ENCODE measurements at regions not wholly inside any gene's neighbourhood (a gene's known extent, or its start where the extent isn't known, plus 50 kb on each side); places are given as distances from the start of the nearest gene placed in this dataset.
A peak's percentile ranks its signal among the peaks of the same experiment; 100 is the strongest.

DNA sequence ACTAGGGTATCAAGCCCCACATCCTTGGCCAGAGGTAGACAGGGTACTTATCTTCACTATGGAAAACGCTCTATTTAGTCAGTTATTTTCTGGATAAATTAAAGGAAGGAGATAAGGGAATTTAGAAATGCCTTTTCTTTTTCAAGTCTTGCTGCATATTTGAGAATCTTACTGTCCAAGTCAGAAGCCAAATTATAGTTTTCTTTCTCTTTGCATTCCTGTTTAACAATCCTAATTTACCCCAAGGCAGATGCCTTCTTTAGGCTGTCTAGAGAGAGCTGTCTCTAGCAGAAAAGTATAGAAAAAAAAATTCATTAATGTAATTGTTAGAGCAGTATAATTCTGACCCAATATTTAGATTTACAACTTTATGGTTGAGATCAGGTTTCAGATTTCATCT is 64.4 kb upstream of the TBC1D5 start:
- no peaks in the 10 kb centered on the region for H3K27me3 ChIP-seq (ENCODE audit: insufficient read depth, low read length)
- no peak overlapping the region for H3K4me3 ChIP-seq (ENCODE audit: low read depth, low read length)
- H3K36me3 ChIP-seq (ENCODE audit: insufficient read depth, low read length): no peaks in the 10 kb centered on the region
- peaks cover 19% of the 10 kb centered on the region for H3K4me1 ChIP-seq (ENCODE audit: control insufficient read depth, insufficient read depth, low read length, unreplicated experiment)
- no peak overlapping the region for H2AFZ ChIP-seq (ENCODE audit: low read length, unreplicated experiment)
- H3K79me2 ChIP-seq (ENCODE audit: control insufficient read depth, insufficient read depth, low read length, unreplicated experiment): no peaks in the 10 kb centered on the region
- no peak overlapping the region for H3K27ac ChIP-seq (ENCODE audit: low read depth, low read length)

GRCh38 chr3:17806201-17806600 is 63.8 kb upstream of the TBC1D5 start:
- Histone ChIP-seq H3K4me1 (ENCODE audit: control insufficient read depth, insufficient read depth, low read length, unreplicated experiment) (peaks cover 20% of the 10 kb centered on the region), H3K27ac (ENCODE audit: low read depth, low read length) (no peak overlapping the region), H3K27me3 (ENCODE audit: insufficient read depth, low read length) (no peaks in the 10 kb centered on the region), H2AFZ (ENCODE audit: low read length, unreplicated experiment) (no peak overlapping the region), H3K4me3 (ENCODE audit: low read depth, low read length) (no peak overlapping the region), H3K36me3 (ENCODE audit: insufficient read depth, low read length) (no peaks in the 10 kb centered on the region), H3K79me2 (ENCODE audit: control insufficient read depth, insufficient read depth, low read length, unreplicated experiment) (no peaks in the 10 kb centered on the region)

DNA sequence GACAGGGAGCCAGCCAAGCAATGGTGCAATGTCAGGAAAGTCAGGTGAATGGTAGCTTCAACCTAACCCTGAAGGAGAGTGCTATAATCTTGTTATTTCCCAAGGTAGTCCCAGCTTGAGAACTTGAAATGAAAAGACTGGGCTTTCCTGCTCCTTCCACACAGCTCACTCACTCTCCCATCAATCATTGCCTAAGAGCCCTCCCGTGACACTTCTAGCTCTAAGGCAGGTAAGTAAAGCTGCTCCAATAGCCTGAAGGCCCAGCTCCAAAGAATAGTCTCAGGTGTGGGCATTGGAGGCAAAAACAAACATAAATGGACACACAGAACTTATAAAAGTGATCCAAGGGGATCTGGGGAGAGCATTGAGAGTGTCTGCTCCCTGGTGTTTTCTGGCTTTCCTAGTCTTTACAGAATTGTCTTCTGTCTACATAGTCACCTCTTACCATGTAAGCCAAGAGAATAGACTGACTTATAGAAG is 63.1 kb upstream of the TBC1D5 start:
- H2AFZ ChIP-seq (ENCODE audit: low read length, unreplicated experiment): no peak overlapping the region
- H3K4me3 ChIP-seq (ENCODE audit: low read depth, low read length): no peak overlapping the region
- H3K27ac ChIP-seq (ENCODE audit: low read depth, low read length): no peak overlapping the region
- H3K79me2 ChIP-seq (ENCODE audit: control insufficient read depth, insufficient read depth, low read length, unreplicated experiment): no peaks in the 10 kb centered on the region
- peaks cover 20% of the 10 kb centered on the region for H3K4me1 ChIP-seq (ENCODE audit: control insufficient read depth, insufficient read depth, low read length, unreplicated experiment)
- no peaks in the 10 kb centered on the region for H3K36me3 ChIP-seq (ENCODE audit: insufficient read depth, low read length)
- H3K27me3 ChIP-seq (ENCODE audit: insufficient read depth, low read length): no peaks in the 10 kb centered on the region

GRCh38 chr3:17802950-17803349 is 60.5 kb upstream of the TBC1D5 start:
- Histone ChIP-seq H3K4me1 (ENCODE audit: control insufficient read depth, insufficient read depth, low read length, unreplicated experiment) (peaks cover 18% of the 10 kb centered on the region), H3K36me3 (ENCODE audit: insufficient read depth, low read length) (no peaks in the 10 kb centered on the region), H2AFZ (ENCODE audit: low read length, unreplicated experiment) (no peak overlapping the region), H3K79me2 (ENCODE audit: control insufficient read depth, insufficient read depth, low read length, unreplicated experiment) (no peaks in the 10 kb centered on the region), H3K27ac (ENCODE audit: low read depth, low read length) (no peak overlapping the region), H3K27me3 (ENCODE audit: insufficient read depth, low read length) (no peaks in the 10 kb centered on the region), H3K4me3 (ENCODE audit: low read depth, low read length) (no peak overlapping the region)

- Histone ChIP-seq H3K27ac (ENCODE audit: low read depth, low read length) (no peak overlapping the region; the same call in 1 of the 2 replicates), H3K36me3 (ENCODE audit: insufficient read depth, low read length) (no peaks in the 10 kb centered on the region), H3K27me3 (ENCODE audit: insufficient read depth, low read length) (no peaks in the 10 kb centered on the region), H3K4me3 (ENCODE audit: low read depth, low read length) (no peak overlapping the region), H3K79me2 (ENCODE audit: control insufficient read depth, insufficient read depth, low read length, unreplicated experiment) (no peaks in the 10 kb centered on the region), H2AFZ (ENCODE audit: low read length, unreplicated experiment) (no peak overlapping the region), H3K4me1 (ENCODE audit: control insufficient read depth, insufficient read depth, low read length, unreplicated experiment) (peaks cover 19% of the 10 kb centered on the region)
Observed at GRCh38 chr3:17801131-17801530, 58.7 kb upstream of the TBC1D5 start.

- Histone ChIP-seq H3K4me1 (ENCODE audit: control insufficient read depth, insufficient read depth, low read length, unreplicated experiment) (peaks cover 27% of the 10 kb centered on the region), H2AFZ (ENCODE audit: low read length, unreplicated experiment) (peak overlapping the region; percentile 66), H3K36me3 (ENCODE audit: insufficient read depth, low read length) (no peaks in the 10 kb centered on the region), H3K27me3 (ENCODE audit: insufficient read depth, low read length) (no peaks in the 10 kb centered on the region), H3K79me2 (ENCODE audit: control insufficient read depth, insufficient read depth, low read length, unreplicated experiment) (no peaks in the 10 kb centered on the region), H3K4me3 (ENCODE audit: low read depth, low read length) (no peak overlapping the region), H3K27ac (ENCODE audit: low read depth, low read length) (peak overlapping the region; percentile 58)
Observed at GRCh38 chr3:17800232-17800631, 57.8 kb upstream of the TBC1D5 start.

- Histone ChIP-seq H3K4me3 (ENCODE audit: low read depth, low read length) (no peak overlapping the region), H3K36me3 (ENCODE audit: insufficient read depth, low read length) (no peaks in the 10 kb centered on the region), H3K27ac (ENCODE audit: low read depth, low read length) (no peak overlapping the region), H2AFZ (ENCODE audit: low read length, unreplicated experiment) (no peak overlapping the region), H3K27me3 (ENCODE audit: insufficient read depth, low read length) (no peaks in the 10 kb centered on the region), H3K4me1 (ENCODE audit: control insufficient read depth, insufficient read depth, low read length, unreplicated experiment) (peaks cover 27% of the 10 kb centered on the region), H3K79me2 (ENCODE audit: control insufficient read depth, insufficient read depth, low read length, unreplicated experiment) (no peaks in the 10 kb centered on the region)
Observed at GRCh38 chr3:17799312-17799711, 56.9 kb upstream of the TBC1D5 start.

DNA sequence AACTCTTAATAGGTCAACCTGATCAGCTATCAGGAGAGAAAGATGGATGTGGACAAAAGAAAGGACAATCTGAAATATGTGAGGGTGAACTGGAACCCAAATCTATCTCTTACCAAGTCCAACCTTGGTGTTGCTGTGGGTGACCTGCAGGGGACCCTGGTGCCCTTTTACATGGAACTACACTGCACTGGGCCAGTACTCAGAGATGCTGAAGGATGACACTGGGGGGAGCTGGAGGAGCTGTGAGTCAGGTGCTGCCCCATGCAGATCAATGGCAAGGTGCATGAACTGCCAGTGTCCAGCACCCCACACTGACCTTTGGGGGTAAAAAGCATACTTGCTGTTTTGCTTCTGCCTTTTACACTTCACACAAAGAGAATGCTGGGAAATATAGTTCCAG is 55.6 kb upstream of the TBC1D5 start:
- Histone ChIP-seq H3K27ac (ENCODE audit: low read depth, low read length) (no peak overlapping the region), H3K27me3 (ENCODE audit: insufficient read depth, low read length) (no peaks in the 10 kb centered on the region), H2AFZ (ENCODE audit: low read length, unreplicated experiment) (no peak overlapping the region), H3K36me3 (ENCODE audit: insufficient read depth, low read length) (no peaks in the 10 kb centered on the region), H3K4me1 (ENCODE audit: control insufficient read depth, insufficient read depth, low read length, unreplicated experiment) (peaks cover 27% of the 10 kb centered on the region), H3K4me3 (ENCODE audit: low read depth, low read length) (no peak overlapping the region), H3K79me2 (ENCODE audit: control insufficient read depth, insufficient read depth, low read length, unreplicated experiment) (no peaks in the 10 kb centered on the region)

GRCh38 chr3:17795711-17796110 is 53.3 kb upstream of the TBC1D5 start:
- Histone ChIP-seq H3K36me3 (ENCODE audit: insufficient read depth, low read length) (no peaks in the 10 kb centered on the region), H3K27ac (ENCODE audit: low read depth, low read length) (peak overlapping the region; percentile 37; the same call in 1 of the 2 replicates), H3K79me2 (ENCODE audit: control insufficient read depth, insufficient read depth, low read length, unreplicated experiment) (no peaks in the 10 kb centered on the region), H3K27me3 (ENCODE audit: insufficient read depth, low read length) (no peaks in the 10 kb centered on the region), H3K4me3 (ENCODE audit: low read depth, low read length) (no peak overlapping the region), H2AFZ (ENCODE audit: low read length, unreplicated experiment) (peak overlapping the region; percentile 51), H3K4me1 (ENCODE audit: control insufficient read depth, insufficient read depth, low read length, unreplicated experiment) (peaks cover 17% of the 10 kb centered on the region)

GRCh38 chr3:17795280-17795679 is 52.8 kb upstream of the TBC1D5 start:
- Histone ChIP-seq H3K79me2 (ENCODE audit: control insufficient read depth, insufficient read depth, low read length, unreplicated experiment) (no peaks in the 10 kb centered on the region), H2AFZ (ENCODE audit: low read length, unreplicated experiment) (no peak overlapping the region), H3K36me3 (ENCODE audit: insufficient read depth, low read length) (no peaks in the 10 kb centered on the region), H3K4me3 (ENCODE audit: low read depth, low read length) (no peak overlapping the region), H3K4me1 (ENCODE audit: control insufficient read depth, insufficient read depth, low read length, unreplicated experiment) (peaks cover 12% of the 10 kb centered on the region), H3K27ac (ENCODE audit: low read depth, low read length) (no peak overlapping the region), H3K27me3 (ENCODE audit: insufficient read depth, low read length) (no peaks in the 10 kb centered on the region)

DNA sequence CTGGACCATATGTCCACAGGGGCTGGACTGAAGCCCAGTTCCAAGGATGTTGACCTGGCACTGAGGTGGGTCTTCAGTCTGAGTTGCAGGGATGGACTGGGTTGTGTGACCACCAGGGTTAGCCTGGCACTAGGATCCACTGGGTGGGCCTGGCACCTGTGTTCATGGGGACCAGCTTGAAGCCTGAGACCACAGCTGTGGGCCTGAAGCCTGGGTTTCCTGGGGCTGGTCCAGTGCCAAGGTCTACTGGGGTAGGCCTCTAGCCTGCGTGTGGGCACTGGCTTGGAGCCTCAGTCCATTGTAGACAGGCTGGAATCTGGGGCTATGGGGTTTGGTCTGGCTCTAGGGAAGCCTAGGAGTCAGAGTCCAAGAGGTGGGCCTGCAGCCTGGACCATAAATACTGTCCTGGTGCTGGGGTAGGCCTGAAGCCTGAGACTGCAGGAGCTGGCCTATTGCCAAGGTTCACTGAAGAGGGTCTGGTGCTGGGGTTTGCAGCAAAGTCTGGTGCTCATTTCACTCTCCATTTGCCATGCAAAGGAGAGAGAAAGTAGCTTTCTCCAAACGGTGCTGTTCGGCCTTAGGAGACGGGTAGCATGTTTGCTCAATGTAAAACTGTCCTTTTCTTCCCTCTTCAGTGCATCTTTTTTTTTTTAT is 51.2 kb upstream of the TBC1D5 start:
- H3K36me3 ChIP-seq (ENCODE audit: insufficient read depth, low read length): no peaks in the 10 kb centered on the region
- no peaks in the 10 kb centered on the region for H3K79me2 ChIP-seq (ENCODE audit: control insufficient read depth, insufficient read depth, low read length, unreplicated experiment)
- peaks cover 8% of the 10 kb centered on the region for H3K4me1 ChIP-seq (ENCODE audit: control insufficient read depth, insufficient read depth, low read length, unreplicated experiment)
- H3K27ac ChIP-seq (ENCODE audit: low read depth, low read length): no peak overlapping the region
- H2AFZ ChIP-seq (ENCODE audit: low read length, unreplicated experiment): no peak overlapping the region
- no peak overlapping the region for H3K4me3 ChIP-seq (ENCODE audit: low read depth, low read length)
- H3K27me3 ChIP-seq (ENCODE audit: insufficient read depth, low read length): no peaks in the 10 kb centered on the region

Measured in ACC112 (cell line).